Activated T-helper 2 cell treated with anti-CD3 and anti-CD28 coated beads, Interferon-gamma antibody, Interleukin-2, Interleukin-4, amounts not matched to agents 10 μg/mL and 5 μg/mL and 100 μg/mL, durations not matched to agents 14 hours and 24 hours and 36 hours (primary cell): ENCODE measurements at regions not wholly inside any gene's neighbourhood (a gene's known extent, or its start where the extent isn't known, plus 50 kb on each side); places are given as distances from the start of the nearest gene placed in this dataset.

Source experiments
- DNase-seq: peaks from one replicate; pipeline ENCODE4 v3.0.0; 2021; ENCODE audit warnings: low spot score
- H3K27ac Mint-ChIP-seq: one replicate; pipeline ENCODE4 v1.8.0; 2021; ENCODE audit warnings: mixed read lengths
- H3K27me3 Mint-ChIP-seq: one replicate; pipeline ENCODE4 v1.8.0; 2021; ENCODE audit warnings: low read depth, mixed read lengths
- H3K36me3 Mint-ChIP-seq: one replicate; pipeline ENCODE4 v1.8.0; 2021; ENCODE audit warnings: low read depth, mixed read lengths
- H3K4me1 Mint-ChIP-seq: one replicate; pipeline ENCODE4 v1.8.0; 2021; ENCODE audit warnings: low read depth, mixed read lengths
- H3K4me3 Mint-ChIP-seq: one replicate; pipeline ENCODE4 v1.8.0; 2021; ENCODE audit warnings: low read depth, mild to moderate bottlenecking, moderate library complexity, mixed read lengths
- H3K9me3 Mint-ChIP-seq: one replicate; pipeline ENCODE4 v1.8.0; 2021; ENCODE audit warnings: mixed read lengths
- intact Hi-C: fragments of 100-400 bp; cut with micrococcal nuclease; formaldehyde crosslinking; loops from one replicate; pipeline ENCODE4 v1.15.1; 2023

- Mint-ChIP-seq H3K9me3 (no peaks in the 10 kb centered on the region), H3K4me1 (no peaks in the 10 kb centered on the region), H3K4me3 (no peak overlapping the region), H3K27ac (no peak overlapping the region), H3K36me3 (no peaks in the 10 kb centered on the region), H3K27me3 (no peaks in the 10 kb centered on the region)
- intact Hi-C loops, result no loop called here
- no peak for DNase-seq
These were observed 326.6 kb upstream of the C2CD4B start for GRCh38 chr15:62491642-62492041.

DNA sequence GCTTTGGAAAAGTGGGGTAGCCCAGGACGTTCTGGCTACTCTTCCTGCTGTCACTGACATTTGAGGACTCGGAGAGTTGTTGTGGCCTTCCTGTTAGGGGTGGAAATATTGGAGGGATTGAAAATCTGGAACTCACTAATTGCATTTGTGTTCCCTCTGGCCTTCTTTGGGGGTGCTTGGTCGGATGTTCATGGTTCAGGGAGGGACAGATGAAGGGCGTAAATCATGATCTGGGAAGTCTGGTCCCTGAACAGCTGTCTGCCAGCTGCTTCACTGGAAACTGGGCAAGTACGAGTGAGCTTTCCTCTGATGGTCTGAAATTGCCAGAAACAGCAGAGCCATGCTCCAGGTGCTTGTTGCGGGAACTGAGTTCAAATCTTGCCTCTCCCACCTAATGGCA lies 327.8 kb upstream of the C2CD4B start:
- DNase-seq, result no peak
- Mint-ChIP-seq H3K4me1 (no peaks in the 10 kb centered on the region), H3K4me3 (no peak overlapping the region), H3K36me3 (no peaks in the 10 kb centered on the region), H3K27ac (no peak overlapping the region), H3K27me3 (no peaks in the 10 kb centered on the region), H3K9me3 (no peaks in the 10 kb centered on the region)
- intact Hi-C loops, result no loop called here

GRCh38 chr15:62494197-62494596 lies 329.1 kb upstream of the C2CD4B start:
- DNase-seq, result no peak
- Mint-ChIP-seq H3K27me3 (no peaks in the 10 kb centered on the region), H3K36me3 (no peaks in the 10 kb centered on the region), H3K9me3 (no peaks in the 10 kb centered on the region), H3K27ac (no peak overlapping the region), H3K4me1 (no peaks in the 10 kb centered on the region), H3K4me3 (no peak overlapping the region)
- intact Hi-C loops, result no loop called here

DNA sequence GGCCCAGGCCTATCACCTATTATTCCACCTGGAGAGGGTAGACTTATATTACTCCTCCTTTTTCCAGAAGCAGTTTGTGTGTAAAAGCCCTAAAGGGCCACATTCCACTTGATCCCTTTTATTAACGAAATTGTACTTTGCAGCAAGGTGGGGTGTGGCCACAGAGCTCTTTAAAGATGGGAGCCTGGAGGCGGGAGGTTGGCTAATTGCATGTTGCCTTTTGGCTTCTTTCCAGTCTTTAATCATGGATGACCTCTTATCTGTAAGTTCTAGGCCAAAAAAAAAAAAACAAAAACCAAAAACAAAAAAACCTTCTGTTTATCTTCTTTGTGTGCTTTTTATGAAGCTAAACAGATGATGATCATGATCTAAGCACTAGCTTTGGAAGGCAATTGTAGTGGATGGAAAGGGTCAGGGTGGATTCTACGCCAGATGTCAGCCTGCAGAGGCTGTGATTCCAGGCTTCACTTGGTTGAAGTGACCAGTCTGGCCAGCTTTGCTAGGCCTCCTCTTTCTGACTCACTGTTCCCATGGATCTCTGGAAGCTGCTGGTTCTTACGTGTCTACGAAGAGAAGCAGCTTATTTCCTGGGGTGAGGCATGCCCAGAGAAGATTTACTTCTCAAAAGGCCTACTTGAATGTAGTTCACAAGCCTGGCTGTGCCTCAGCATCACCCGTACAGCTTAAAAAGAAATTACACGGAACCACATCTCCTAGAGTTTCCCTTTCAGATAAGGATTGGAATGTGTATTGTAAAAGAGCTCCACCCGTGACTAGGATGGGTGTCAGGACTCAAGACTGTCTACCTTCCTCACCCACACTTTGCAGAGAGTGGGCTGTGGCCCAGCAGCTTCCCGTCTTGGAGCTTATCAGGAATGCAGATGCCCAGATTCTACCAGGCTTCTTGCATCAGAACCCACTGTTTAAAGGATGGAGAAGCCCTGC lies 330.9 kb upstream of the C2CD4B start:
- intact Hi-C loops, result no loop called here
- no peaks in the 10 kb centered on the region for H3K4me1 Mint-ChIP-seq
- H3K36me3 Mint-ChIP-seq, result no peaks in the 10 kb centered on the region
- H3K4me3 Mint-ChIP-seq, result no peak overlapping the region
- H3K27me3 Mint-ChIP-seq, result no peaks in the 10 kb centered on the region
- no peak overlapping the region for H3K27ac Mint-ChIP-seq
- DNase-seq, result no peak
- H3K9me3 Mint-ChIP-seq, result no peaks in the 10 kb centered on the region

GRCh38 chr15:62497356-62497755 lies 332.3 kb upstream of the C2CD4B start:
- Mint-ChIP-seq H3K4me3 (no peak overlapping the region), H3K9me3 (no peaks in the 10 kb centered on the region), H3K4me1 (no peaks in the 10 kb centered on the region), H3K27me3 (no peaks in the 10 kb centered on the region), H3K27ac (no peak overlapping the region), H3K36me3 (no peaks in the 10 kb centered on the region)
- DNase-seq, result no peak
- intact Hi-C loops, result no loop called here

DNA sequence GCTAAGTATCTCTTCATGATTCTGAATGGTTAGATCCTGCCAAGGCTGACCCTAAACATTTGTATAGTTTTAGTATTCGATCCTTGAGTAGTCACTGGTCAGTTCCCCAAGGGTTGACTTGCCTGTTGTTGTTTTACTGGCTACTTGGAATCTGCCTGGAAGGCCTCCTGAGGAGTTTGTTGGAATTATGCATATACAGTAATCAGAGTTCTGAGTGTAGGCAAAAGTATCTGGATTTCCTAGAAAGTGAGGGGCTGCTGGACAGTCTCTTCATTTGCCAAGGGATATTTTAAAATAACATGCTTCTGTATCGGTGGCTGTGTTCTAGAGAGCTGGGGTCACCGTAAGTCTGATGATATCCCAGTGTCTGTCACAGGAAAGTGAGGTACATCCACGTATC lies 333.2 kb upstream of the C2CD4B start:
- intact Hi-C loops, result no loop called here
- Mint-ChIP-seq H3K27ac (no peak overlapping the region), H3K36me3 (no peaks in the 10 kb centered on the region), H3K9me3 (no peaks in the 10 kb centered on the region), H3K4me3 (no peak overlapping the region), H3K27me3 (no peaks in the 10 kb centered on the region), H3K4me1 (no peaks in the 10 kb centered on the region)
- DNase-seq, result no peak

DNA sequence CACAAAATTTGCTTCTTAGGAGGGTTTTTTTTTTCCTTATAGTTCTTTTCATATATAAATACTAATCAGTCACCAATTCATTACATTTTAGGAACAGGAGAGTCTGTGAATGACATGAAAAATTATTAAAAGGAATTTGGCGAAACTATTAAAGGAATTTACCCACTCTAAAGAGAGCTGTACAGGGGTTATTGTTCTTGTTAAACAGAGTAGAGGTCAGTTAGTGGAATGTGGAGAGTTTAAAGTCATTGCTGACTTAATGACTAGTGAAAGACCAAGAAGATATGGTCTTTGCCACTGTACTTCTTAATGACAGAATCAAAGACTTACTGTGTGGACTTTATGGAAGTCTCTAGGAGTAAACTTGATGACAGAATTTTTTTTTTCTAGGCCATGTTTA lies 333.6 kb upstream of the C2CD4B start:
- Mint-ChIP-seq H3K4me3 (no peak overlapping the region), H3K36me3 (no peaks in the 10 kb centered on the region), H3K27ac (no peak overlapping the region), H3K27me3 (no peaks in the 10 kb centered on the region), H3K9me3 (no peaks in the 10 kb centered on the region), H3K4me1 (no peaks in the 10 kb centered on the region)
- intact Hi-C loops, result no loop called here
- DNase-seq, result no peak

- Mint-ChIP-seq H3K27ac (no peak overlapping the region), H3K9me3 (no peaks in the 10 kb centered on the region), H3K27me3 (no peaks in the 10 kb centered on the region), H3K4me3 (no peak overlapping the region), H3K4me1 (no peaks in the 10 kb centered on the region), H3K36me3 (no peaks in the 10 kb centered on the region)
- DNase-seq, result no peak
- intact Hi-C loops, result no loop called here
These were observed 335.2 kb upstream of the C2CD4B start for GRCh38 chr15:62500325-62500724.

- DNase-seq, result no peak
- no peaks in the 10 kb centered on the region for H3K27me3 Mint-ChIP-seq
- H3K4me3 Mint-ChIP-seq, result no peak overlapping the region
- intact Hi-C loops, result no loop called here
- no peaks in the 10 kb centered on the region for H3K4me1 Mint-ChIP-seq
- no peaks in the 10 kb centered on the region for H3K9me3 Mint-ChIP-seq
- H3K27ac Mint-ChIP-seq, result no peak overlapping the region
- H3K36me3 Mint-ChIP-seq, result no peaks in the 10 kb centered on the region
These were observed 337.4 kb upstream of the C2CD4B start for GRCh38 chr15:62502451-62502850.

DNA sequence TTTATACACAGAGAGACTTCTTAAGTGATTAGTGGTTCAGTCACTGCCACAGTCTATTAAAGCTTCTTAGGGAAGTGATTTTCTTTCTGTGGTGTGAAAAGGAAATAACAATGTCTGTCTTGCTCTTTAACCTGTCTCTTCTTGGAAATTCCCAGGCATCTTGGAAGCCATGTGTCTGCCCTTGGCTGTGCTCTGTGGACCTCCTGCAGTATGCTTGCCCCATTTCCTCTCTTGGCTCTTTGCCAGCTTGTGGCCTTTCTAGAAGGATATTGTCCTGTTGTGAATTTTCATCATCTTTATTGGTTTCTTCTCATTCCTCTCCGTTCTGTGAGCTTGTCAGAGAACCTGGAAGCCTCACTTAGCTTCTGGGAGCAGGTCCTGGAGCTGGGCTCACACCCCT lies 338.4 kb upstream of the C2CD4B start:
- H3K4me1 Mint-ChIP-seq, result no peaks in the 10 kb centered on the region
- H3K27ac Mint-ChIP-seq, result no peak overlapping the region
- no peak for DNase-seq
- no peaks in the 10 kb centered on the region for H3K36me3 Mint-ChIP-seq
- H3K9me3 Mint-ChIP-seq, result no peaks in the 10 kb centered on the region
- no peaks in the 10 kb centered on the region for H3K27me3 Mint-ChIP-seq
- intact Hi-C loops, result no loop called here
- no peak overlapping the region for H3K4me3 Mint-ChIP-seq

DNA sequence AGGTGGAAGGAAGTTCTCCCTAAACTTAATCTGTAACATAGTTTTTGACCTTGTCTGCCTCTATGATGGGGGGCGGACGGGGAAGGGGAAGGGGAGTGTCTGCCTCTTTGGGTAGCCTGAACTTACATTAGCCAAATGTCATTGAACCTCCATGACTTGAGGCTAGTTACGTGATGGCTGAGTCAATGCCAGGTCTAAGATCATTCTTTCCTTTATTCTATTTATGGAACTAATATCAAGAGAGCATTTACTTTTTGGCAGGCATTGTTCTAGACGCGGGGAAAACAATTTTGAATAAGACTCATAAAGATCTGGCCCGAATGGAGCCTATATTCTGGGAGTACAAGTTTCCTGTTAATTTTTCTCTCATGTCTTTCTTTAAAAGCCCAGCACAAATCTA lies 340.7 kb upstream of the C2CD4B start:
- no peaks in the 10 kb centered on the region for H3K4me1 Mint-ChIP-seq
- H3K27me3 Mint-ChIP-seq, result no peaks in the 10 kb centered on the region
- intact Hi-C loops, result no loop called here
- no peak overlapping the region for H3K27ac Mint-ChIP-seq
- H3K9me3 Mint-ChIP-seq, result no peaks in the 10 kb centered on the region
- no peak for DNase-seq
- H3K4me3 Mint-ChIP-seq, result no peak overlapping the region
- H3K36me3 Mint-ChIP-seq, result no peaks in the 10 kb centered on the region

DNA sequence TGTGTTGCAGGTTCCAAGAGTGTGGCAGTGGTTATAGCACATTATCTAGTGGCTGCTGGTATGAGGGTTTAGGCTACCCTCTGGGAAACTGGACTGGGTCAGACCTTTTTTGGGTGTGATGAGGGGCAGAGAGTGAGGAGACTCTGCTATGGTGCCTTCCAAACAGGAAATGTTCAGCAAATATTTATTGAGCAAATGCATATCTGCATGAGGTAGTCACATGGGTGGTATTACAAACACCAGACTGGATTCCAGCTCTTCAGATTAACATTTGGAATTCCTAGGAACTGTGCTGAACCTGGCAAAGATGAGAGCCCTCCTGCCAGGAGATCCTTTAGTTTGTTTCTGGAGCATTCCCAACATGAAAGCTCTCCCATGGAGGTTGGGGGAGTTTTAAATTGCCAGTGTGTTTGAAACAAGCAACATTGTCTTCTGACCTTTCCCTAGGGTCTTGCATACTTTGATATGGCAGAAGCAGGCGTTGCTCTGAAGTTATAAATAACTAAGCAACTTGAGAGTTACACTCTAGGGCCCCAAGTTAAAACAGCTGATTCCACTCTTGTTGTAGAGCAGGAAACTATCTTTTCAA lies 341.2 kb upstream of the C2CD4B start:
- H3K27me3 Mint-ChIP-seq, result no peaks in the 10 kb centered on the region
- no peaks in the 10 kb centered on the region for H3K4me1 Mint-ChIP-seq
- intact Hi-C loops, result no loop called here
- DNase-seq, result no peak
- no peaks in the 10 kb centered on the region for H3K36me3 Mint-ChIP-seq
- no peak overlapping the region for H3K27ac Mint-ChIP-seq
- H3K9me3 Mint-ChIP-seq, result no peaks in the 10 kb centered on the region
- no peak overlapping the region for H3K4me3 Mint-ChIP-seq

DNA sequence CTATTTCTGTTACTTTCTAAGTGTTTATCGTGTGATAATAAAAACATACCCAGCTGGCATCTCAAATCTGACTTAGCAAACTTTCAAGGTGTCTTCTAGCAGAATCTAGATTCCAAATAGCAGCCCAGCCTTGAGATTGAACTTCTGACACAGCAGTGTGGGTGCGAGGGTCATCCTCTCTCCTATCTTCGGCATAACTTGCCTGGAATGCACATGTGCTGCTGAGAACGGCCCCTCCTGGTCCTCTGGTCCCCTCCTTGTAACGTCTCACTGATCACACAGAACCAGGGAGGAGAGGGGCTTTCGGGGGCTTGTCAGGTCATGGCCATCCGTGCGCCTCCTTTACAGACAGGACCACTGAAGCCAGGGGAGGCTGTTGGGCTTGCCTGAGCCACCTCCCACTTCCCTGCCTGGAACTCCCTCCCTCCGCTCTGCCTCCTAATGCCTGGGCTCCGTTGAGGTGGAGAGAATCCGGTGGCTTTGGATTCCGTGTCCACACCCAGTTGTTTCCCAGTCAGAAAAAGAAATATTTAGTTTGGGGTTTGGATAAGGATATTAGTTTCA lies 344.4 kb upstream of the C2CD4B start:
- peaks cover 13% of the 10 kb centered on the region for H3K27me3 Mint-ChIP-seq
- no peak overlapping the region for H3K27ac Mint-ChIP-seq
- DNase-seq, result no peak
- H3K4me3 Mint-ChIP-seq, result no peak overlapping the region
- no peaks in the 10 kb centered on the region for H3K9me3 Mint-ChIP-seq
- intact Hi-C loops, result no loop called here
- no peaks in the 10 kb centered on the region for H3K36me3 Mint-ChIP-seq
- H3K4me1 Mint-ChIP-seq, result no peaks in the 10 kb centered on the region
